ENCODE measurements at regions not wholly inside any gene's neighbourhood (a gene's known extent, or its start where the extent isn't known, plus 50 kb on each side); places are given as distances from the start of the nearest gene placed in this dataset.

GRCh38 chr11:116557282-116557681, 215.5 kb downstream of the BUD13 start:
- DNase-seq: no peak

DNA sequence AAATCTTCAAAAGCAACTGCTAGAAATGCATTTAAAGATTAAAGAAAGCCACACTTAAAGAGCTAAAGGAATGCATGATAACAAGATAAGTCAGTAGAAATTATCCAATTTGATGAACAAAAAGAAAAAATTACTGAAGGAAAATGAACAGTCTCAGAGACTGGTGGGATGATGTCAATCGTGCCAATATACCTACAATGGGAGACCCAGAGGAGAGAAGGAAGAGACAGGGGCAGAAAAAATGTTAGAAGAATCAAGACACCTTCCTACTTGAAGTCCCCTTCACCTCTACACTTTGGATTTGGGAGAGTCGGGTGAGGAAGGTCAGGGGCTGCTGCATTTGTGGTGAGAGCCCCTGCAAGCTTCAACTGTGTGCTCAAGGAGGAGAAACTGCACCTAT, 216.3 kb downstream of the BUD13 start:
- DNase-seq: no peak

DNA sequence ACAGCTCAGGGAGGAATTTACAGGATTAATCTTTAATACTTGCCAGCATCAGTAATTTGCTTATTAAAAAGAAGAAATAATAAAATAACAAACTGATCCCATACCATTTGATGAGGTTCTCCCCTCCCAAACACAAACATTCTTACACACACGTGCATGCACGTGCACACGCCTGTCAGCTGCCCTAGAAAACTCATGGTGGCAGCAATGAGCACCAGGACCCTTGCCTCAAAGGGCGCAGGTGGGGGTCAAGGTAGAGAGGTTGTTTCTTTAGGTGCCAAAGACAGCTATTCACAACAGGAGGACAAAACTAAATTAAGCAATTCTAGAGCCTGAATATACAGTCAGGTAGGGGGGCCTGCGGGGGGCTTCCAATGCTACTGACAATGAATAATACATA, 219.3 kb downstream of the BUD13 start:
- no peak for DNase-seq

GRCh38 chr11:116551576-116551975, 221.2 kb downstream of the BUD13 start:
- DNase-seq: no peak

- no peak for DNase-seq
Observed at GRCh38 chr11:116548256-116548655, 224.5 kb downstream of the BUD13 start.

- no peak for DNase-seq
Observed at GRCh38 chr11:116547571-116547970, 225.2 kb downstream of the BUD13 start.

- no peak for DNase-seq
Observed at GRCh38 chr11:116545912-116546311, 226.9 kb downstream of the BUD13 start.

DNA sequence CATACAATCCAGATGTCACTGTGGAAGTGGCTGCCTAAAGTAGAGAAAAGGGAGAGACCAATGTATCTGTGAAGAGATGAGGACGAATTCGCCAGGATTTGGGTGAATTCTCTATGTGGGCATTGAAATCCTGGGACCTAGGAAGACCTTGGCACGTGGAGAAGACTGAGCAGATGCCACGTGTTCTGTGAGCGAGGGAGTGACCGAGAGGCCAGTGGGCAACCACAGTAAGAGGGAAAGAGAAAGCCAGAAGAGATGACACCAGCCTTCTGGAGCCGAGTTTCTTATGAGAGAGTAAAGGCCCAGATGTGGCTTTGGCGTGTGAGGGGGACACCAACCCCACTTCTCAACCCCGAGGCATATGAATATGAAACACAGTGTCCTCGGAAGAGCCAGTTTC, 228.1 kb downstream of the BUD13 start:
- no peak for DNase-seq

DNA sequence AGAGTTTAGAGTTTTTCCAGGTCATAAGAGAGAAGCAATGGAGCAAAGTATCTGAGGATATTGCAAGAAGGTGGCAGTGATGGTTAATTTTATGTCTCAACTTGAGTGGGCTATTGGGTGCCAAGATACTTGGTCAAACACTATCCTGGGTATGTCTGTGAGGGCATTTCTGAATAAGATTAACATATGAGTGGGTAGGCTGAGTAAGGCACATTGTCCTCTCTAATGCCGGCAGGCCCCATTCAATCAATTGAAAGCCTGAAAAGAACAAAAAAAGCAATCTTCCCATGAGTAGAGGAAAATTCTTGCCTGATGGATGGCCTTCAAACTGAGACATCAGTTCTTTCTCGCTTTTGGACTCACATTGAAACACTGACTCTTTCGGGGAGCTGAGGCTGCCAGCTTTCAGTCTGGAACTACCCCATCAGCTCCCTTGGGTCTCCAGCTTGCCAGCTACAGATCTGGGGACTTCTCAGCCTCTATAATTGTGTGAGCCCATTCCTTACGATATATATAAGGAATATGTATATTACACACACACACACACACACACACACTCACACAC, 228.8 kb downstream of the BUD13 start:
- DNase-seq: no peak

DNA sequence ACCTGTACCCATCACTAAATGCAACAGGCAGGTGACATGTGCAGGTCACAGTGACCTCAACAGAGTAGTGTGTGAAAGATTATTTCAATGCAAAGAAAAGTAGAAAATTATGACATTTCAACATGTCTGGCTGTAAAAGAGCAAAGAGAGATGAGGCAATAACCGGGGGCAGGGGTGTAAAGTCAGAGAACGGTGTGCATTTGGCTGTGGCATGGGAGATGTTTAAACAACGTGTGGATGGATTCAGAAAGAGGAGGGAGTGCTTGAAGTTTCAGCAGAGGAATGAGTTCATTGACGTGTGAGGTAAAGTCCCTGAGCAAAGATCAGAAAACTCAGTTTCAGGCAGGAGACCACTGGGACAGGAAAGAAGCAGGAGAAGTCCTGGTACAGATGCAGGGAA, 229.7 kb downstream of the BUD13 start:
- DNase-seq: no peak

DNA sequence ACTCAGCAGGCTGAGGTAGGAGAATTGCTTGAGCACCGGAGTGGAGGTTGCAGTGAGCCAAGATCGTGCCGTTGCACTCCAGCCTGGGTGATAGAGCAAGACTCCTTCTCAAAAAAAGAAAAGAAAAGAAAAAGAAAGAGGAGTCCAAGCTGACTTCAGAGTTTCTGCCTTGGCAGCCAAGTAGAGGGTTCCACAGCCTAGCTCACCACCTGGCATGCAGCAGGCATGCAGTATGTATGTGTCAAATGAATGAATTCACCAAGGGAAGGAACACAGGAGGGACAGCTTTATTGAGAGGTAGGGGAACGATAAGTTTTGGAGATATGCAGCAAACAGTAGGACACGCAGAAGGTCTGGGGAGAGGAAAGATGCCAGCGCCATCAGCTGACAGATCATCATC, 230.4 kb downstream of the BUD13 start:
- DNase-seq: no peak

- no peak for DNase-seq
Observed at GRCh38 chr11:116541460-116541859, 231.3 kb downstream of the BUD13 start.

- no peak for DNase-seq
Observed at GRCh38 chr11:116540645-116541304, 232.0 kb downstream of the BUD13 start.

DNA sequence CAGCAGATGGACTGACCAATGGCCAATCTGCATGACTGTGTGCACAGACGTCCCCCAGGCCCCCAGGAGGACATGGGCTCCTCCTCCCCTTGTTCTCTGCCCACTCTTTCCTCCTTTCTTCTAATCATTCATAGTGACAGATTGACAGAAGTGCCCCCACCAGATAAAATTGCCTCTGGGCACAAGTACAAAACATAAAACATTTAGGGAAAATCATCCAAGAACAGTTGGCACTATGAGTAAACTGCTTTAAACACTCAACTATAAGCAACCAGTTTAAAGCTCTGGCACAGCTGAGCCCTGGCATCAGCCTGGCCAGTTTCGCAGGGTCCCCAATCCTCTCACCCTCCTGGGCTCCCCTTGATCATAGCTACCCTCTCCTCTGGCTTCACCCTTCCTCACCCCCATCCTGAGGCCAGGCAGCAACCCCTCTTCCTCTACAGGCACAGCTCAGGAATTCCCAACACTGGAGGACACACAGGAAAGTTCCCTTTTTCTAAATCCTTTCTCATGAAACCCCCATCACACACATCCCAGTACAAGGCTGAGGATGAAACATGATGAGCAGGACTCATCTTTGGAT, 232.9 kb downstream of the BUD13 start:
- DNase-seq: no peak

DNA sequence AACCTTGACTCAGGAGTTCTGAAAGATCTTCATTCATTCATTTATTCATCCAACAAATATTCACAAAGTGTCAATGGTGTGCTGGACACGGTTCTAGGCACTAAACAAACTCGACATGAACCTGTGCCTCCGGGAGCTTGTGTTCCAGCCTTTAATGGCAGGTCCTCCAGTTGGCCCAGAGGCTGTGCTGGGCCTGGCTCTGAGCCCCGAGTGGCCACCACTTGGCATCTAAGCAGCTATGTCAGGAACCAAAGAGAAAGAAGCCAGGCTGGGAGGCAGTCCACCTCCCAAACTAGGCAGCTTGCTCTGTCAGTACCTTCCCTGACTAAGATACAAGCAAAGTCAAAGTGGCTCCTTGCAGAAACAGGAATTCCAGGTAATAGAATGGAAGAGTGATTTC, 233.6 kb downstream of the BUD13 start:
- DNase-seq: no peak

GRCh38 chr11:116538677-116539076, 234.1 kb downstream of the BUD13 start:
- no peak for DNase-seq

DNA sequence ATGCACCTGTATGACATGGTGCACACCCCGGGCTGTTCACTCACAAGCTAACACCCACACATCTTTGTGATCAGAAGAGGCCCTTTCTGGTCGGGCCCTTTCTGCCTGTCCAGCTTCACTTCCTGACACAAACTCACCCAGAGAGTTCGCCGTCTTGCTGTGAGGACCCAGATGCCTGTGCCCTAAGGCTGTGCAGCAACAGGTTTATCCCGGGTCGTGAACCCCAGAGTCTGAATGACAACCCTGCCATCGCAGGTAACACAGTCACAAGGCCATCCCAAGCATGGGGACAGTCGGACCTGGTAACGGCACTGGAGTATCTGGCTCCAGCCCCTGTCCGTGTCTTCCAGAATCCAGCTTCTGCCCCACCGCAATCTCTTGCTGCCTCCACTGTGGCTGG, 235.1 kb downstream of the BUD13 start:
- no peak for DNase-seq

GRCh38 chr11:116537121-116537520, 235.7 kb downstream of the BUD13 start:
- no peak for DNase-seq

DNA sequence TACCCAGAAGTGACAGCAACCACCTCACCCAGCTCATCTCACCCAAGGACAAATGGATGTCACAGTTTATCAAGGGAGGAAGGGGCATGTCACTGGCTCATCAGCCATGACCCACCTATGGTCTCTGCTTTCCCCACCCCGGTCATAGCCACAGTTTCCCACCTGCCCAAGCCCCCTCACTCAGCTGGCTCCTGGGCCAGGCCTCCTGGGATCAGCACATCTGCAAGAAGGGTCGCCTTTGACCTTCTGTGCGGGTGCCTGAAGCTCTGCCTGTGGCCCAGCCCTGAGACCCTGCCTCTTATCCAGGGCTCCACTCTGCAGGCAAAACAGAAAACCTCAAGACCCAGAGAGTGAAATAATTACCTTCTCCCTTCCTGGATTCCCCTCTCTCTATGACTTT, 236.4 kb downstream of the BUD13 start:
- no peak for DNase-seq

- DNase-seq: no peak
Observed at GRCh38 chr11:116535994-116536393, 236.8 kb downstream of the BUD13 start.

- no peak for DNase-seq
Observed at GRCh38 chr11:116535120-116535519, 237.7 kb downstream of the BUD13 start.

GRCh38 chr11:116534270-116534975, 238.4 kb downstream of the BUD13 start:
- DNase-seq: no peak

DNA sequence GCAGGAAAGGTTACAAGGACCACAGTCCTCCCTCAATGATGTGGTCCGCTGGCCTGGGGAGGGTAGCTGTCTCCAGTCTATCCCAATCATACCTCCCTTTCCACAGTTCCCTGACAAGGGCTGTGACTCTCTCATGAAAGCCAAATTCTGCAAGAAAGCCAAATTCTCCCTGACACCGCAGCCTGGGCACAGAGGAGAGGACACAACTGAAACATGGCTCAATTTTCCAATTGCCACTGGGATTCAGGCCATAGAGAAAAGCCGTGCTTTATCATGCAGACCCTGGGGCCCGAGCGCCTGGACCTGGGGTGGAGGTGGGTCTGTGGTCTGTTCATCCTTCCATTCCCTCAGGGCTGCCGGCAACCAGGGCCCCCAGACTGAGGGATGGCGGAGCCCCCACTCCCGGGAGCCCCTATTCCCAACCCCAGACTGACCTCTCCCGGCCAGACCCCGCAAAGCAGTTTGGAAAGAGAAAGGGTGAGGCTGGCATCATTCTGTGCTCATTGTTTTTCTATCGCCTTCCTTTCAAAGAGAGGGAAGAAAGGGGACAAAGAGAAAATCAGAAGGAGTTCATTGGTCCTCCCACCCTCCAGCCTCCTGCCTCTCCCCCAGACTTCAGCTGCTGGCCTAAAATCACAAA, 239.5 kb downstream of the BUD13 start:
- no peak for DNase-seq

Measured in fibroblast of skin of scalp (primary cell).